ENCODE measurements at regions not wholly inside any gene's neighbourhood (a gene's known extent, or its start where the extent isn't known, plus 50 kb on each side); places are given as distances from the start of the nearest gene placed in this dataset.
A peak's percentile ranks its signal among the peaks of the same experiment; 100 is the strongest.
"Not testable (repeated sequence)": the region's sequence is repeated elsewhere in the genome, so short reads cannot be mapped to it uniquely, and the experiment has no call there.

DNA sequence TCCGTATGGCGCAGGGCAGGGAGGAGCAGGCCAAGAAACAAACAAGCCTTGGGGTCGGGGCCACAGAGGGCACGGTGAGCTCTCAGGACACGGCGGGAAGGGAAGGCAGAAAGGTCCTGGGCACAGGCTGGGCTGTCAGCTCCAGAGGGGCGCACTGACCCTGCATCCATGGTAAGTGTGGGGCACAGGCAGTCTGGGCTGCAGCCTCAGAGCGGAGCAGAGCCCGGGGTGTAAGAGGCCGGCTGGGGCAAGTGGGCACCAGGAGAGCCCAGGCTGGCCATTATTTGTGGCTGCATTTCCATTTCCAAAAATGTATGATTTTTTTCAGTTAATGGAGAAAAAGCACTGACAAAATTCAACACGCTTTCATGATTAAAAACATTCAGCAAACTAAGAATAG lies 188.8 kb upstream of the PRKX start:
- H3K9me3 Mint-ChIP-seq (ENCODE audit: low read depth); H3K4me1 Mint-ChIP-seq (ENCODE audit: low read depth); DNase-seq (ENCODE audit: low spot score); H3K27ac Mint-ChIP-seq (ENCODE audit: unreplicated experiment); H3K27me3 Mint-ChIP-seq (ENCODE audit: low read depth); H3K4me3 Mint-ChIP-seq (ENCODE audit: unreplicated experiment); H3K36me3 Mint-ChIP-seq (ENCODE audit: low read depth): not testable (repeated sequence)

DNA sequence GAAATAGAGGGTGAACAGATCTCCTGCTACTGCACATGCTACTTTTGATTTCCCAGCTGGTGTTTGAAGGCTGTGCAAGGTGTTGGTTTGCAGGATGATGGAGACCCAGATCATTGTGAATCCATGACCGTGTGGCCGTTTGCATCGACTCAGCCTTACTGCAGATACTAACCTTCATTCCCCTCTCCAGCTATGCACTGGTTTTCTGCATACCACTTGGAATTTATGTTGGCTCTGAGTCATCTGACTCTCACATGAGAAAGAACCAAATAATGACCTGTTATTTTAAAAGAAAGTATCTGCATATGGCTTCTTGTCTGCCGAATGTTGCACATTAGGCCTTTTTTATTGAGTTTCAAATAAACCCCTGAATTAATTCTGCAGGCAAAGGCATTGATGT lies 183.3 kb upstream of the PRKX start:
- not testable (repeated sequence) for H3K4me3 Mint-ChIP-seq (ENCODE audit: unreplicated experiment); H3K9me3 Mint-ChIP-seq (ENCODE audit: low read depth); H3K36me3 Mint-ChIP-seq (ENCODE audit: low read depth); H3K27ac Mint-ChIP-seq (ENCODE audit: unreplicated experiment); H3K27me3 Mint-ChIP-seq (ENCODE audit: low read depth); DNase-seq (ENCODE audit: low spot score); H3K4me1 Mint-ChIP-seq (ENCODE audit: low read depth)

DNA sequence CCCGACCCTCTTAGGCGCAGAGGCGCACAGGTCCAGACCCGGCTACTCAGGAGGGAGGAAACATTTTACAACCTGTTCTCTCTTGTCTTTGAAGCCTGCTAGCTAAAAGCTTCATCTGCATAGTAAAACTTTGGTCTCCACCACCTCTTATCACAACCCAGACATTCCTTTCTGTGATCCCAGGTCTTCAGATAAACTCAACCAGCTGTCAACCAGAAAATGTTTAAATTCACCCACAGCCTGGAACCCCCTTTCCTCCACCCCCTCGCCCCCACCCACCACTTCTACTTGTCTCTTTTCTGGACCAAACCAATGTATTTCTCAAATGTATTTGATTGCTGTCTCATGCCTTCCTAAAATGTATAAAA lies 169.1 kb upstream of the PRKX start:
- not testable (repeated sequence) for H3K36me3 Mint-ChIP-seq (ENCODE audit: low read depth); H3K9me3 Mint-ChIP-seq (ENCODE audit: low read depth); DNase-seq (ENCODE audit: low spot score); H3K4me3 Mint-ChIP-seq (ENCODE audit: unreplicated experiment); H3K4me1 Mint-ChIP-seq (ENCODE audit: low read depth); H3K27ac Mint-ChIP-seq (ENCODE audit: unreplicated experiment); H3K27me3 Mint-ChIP-seq (ENCODE audit: low read depth)

DNA sequence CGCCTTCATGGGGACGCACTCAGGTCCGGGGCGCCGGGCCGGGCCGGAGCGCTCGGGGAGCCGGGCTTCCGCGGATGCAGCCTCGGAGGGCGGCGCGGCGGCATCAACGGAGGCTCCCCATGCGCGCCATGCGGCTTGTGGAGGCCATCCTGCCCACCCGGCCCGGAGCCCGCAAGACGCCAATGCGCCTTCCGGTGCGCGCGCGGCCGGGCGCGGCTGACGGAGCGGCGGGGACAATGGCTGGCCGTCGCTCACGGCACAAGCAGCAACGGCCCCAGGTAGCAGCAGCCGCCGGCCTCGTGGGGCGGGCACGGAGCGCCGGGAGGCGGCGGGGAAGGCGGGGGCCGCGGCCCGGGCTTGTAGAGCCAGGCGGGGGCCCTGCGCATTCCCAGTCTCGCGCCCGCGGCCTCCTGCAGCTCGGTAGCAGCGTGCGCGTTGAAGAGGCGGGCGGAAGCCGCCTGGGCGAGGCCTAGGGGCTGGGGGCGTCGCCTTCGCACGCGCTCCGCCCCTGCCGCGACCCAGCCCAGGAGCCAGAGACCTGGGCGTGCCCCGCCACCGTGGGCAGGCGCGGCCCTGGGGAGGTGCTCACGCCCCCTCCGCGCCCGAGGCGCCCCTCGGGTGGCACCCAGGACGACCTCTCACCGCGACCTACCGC lies 168.6 kb upstream of the PRKX start:
- H3K4me1 Mint-ChIP-seq (ENCODE audit: low read depth); DNase-seq (ENCODE audit: low spot score); H3K36me3 Mint-ChIP-seq (ENCODE audit: low read depth); H3K4me3 Mint-ChIP-seq (ENCODE audit: unreplicated experiment); H3K27me3 Mint-ChIP-seq (ENCODE audit: low read depth); H3K27ac Mint-ChIP-seq (ENCODE audit: unreplicated experiment); H3K9me3 Mint-ChIP-seq (ENCODE audit: low read depth): not testable (repeated sequence)

DNA sequence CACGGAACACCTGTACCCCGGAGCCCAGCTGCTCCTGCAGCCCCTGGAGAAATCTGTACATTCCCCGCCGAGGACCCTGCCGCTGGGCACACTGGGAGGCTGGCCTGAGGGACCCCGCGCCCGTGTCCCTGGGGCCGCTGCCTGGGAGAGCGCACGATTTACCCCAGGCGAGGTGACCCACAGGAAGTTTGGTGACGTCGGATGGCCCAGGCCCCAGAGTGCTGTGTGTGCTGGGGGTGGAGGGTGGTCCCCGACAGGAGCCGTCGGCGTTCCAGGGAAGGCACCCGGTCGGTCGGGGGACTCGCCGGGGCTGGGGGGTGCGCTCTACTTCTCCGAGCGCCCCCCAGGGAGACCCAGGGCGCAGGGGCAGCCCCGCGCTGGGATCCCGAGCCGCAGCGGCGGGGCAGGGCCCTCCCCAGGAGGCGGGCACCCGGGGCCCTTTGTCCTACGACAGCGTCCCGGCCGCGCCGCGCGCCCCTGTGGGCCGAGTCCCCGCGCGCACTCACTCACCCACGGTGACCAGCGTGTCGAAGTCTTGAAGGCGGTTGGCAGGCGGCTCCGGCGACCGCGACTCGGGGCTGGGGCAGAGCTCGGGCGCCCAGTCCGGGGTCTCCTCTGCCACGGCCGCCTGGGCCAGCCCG lies 167.9 kb upstream of the PRKX start:
- H3K27me3 Mint-ChIP-seq (ENCODE audit: low read depth); H3K36me3 Mint-ChIP-seq (ENCODE audit: low read depth); H3K27ac Mint-ChIP-seq (ENCODE audit: unreplicated experiment); H3K4me1 Mint-ChIP-seq (ENCODE audit: low read depth); H3K9me3 Mint-ChIP-seq (ENCODE audit: low read depth); DNase-seq (ENCODE audit: low spot score); H3K4me3 Mint-ChIP-seq (ENCODE audit: unreplicated experiment): not testable (repeated sequence)

DNA sequence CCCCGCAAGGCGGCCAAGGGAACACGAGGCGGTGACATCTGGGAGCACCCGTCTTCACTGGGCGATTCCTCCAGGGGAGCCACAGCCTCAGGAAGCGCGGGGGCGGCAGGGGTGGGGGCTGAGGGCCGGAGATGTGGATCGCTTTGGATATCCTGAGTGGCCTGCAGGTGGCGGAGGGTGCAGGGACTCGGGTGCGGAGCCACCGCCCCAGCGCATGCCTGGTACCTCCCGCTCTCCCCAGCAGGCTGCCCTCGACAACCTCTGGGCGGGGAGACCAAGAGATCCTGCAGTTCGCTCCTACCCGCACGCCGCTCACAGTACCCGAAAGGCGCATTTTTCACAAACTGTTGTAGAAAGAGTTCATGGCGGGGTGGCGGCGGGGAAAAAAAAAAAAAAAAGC lies 162.9 kb upstream of the PRKX start:
- not testable (repeated sequence) for H3K4me3 Mint-ChIP-seq (ENCODE audit: unreplicated experiment); H3K27me3 Mint-ChIP-seq (ENCODE audit: low read depth); H3K9me3 Mint-ChIP-seq (ENCODE audit: low read depth); H3K4me1 Mint-ChIP-seq (ENCODE audit: low read depth); H3K36me3 Mint-ChIP-seq (ENCODE audit: low read depth); DNase-seq (ENCODE audit: low spot score); H3K27ac Mint-ChIP-seq (ENCODE audit: unreplicated experiment)

DNA sequence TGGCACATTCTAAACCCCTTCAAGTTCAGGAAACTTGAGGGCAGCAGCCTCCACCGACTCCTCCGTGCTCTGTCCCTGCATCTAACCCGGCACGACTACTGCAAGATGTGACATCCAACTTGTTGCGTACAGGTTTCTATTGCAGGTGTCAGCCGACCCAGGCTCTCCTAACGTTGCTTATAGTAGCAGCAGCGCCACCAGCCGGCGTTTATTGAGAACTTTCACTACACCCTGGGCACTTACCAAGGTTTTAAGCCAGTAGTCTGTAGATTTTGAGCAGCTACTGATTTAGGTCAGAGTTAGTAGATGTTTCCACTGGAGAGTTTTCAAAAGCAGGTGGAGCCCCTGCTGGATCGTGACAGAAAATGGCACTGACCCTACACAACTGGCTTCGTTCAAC lies 162.2 kb upstream of the PRKX start:
- H3K4me3 Mint-ChIP-seq (ENCODE audit: unreplicated experiment); H3K27ac Mint-ChIP-seq (ENCODE audit: unreplicated experiment); H3K36me3 Mint-ChIP-seq (ENCODE audit: low read depth): not testable (repeated sequence)

DNA sequence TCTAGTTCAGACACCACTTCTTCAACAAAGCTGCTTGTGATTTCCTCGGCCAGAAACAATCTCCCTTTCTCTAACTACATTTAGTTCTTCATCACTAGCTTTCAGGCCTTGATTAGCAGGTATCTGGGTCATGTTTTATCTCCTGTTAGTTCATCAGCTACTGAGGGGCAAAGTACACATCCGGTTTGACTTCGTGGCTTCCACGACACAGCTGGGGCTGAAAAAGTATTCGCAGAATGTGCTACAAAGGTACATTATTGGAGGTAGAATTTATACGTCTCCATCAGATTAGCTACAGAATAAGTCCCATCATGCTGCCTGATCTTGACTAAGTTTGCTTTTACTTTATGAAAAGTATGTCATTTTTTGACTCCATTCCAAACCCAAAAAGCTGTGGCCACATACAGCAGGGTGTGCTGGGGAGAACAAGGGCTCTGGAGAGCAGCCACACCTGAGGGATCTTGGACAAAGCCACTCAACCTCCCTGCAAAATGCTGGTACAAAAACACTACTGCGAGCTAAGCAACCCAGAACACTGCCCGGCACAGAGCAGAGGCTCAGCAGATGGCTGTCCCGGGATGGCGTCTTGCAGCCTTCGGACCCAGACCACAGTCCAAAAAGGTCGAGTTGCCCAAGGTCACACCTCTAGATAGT lies 158.9 kb upstream of the PRKX start:
- not testable (repeated sequence) for H3K4me1 Mint-ChIP-seq (ENCODE audit: low read depth); H3K27me3 Mint-ChIP-seq (ENCODE audit: low read depth); DNase-seq (ENCODE audit: low spot score); H3K27ac Mint-ChIP-seq (ENCODE audit: unreplicated experiment); H3K36me3 Mint-ChIP-seq (ENCODE audit: low read depth); H3K4me3 Mint-ChIP-seq (ENCODE audit: unreplicated experiment); H3K9me3 Mint-ChIP-seq (ENCODE audit: low read depth)

More for the DNA sequence above, 162.2 kb upstream of the PRKX start:
- H3K4me1 Mint-ChIP-seq (ENCODE audit: low read depth); H3K27me3 Mint-ChIP-seq (ENCODE audit: low read depth); DNase-seq (ENCODE audit: low spot score); H3K9me3 Mint-ChIP-seq (ENCODE audit: low read depth): not testable (repeated sequence)

DNA sequence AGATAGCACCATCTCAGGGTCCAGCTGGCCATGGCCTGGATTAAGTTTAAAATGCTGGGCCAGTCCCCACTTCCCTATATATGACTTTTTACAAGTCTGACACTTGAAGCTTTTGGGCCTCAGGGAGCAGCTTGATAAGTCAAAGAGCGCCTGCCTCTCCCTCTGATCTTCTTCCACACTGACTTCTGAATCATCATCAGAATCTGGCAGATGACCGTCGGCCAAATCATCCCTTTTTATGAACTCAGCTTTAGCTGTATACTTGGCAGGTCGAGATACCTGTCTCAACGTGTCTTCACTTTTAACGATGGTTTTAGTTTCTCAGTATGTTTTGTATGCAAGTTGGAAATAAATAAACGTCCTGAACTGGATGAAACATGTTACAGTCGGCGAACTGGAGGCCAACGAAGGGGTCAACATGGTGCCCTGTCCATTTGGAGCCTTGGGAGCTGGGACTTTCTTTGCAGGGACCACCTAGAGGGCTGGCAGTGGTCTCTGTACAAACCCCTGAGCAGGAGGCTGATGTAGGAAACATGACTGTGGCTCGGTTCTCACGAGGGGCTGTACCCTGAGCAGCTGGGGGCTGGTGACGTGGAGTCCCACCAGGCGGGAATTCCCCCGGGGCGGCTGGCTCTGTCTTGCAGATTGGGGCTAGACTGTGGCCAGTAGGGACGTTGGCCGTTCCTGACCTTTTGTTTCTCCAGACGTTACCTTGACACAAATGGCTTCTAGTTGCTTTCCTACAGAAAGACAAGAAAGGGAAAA lies 153.8 kb upstream of the PRKX start:
- not testable (repeated sequence) for H3K4me1 Mint-ChIP-seq (ENCODE audit: low read depth); H3K27me3 Mint-ChIP-seq (ENCODE audit: low read depth); H3K9me3 Mint-ChIP-seq (ENCODE audit: low read depth); H3K27ac Mint-ChIP-seq (ENCODE audit: unreplicated experiment); H3K4me3 Mint-ChIP-seq (ENCODE audit: unreplicated experiment); H3K36me3 Mint-ChIP-seq (ENCODE audit: low read depth); DNase-seq (ENCODE audit: low spot score)

DNA sequence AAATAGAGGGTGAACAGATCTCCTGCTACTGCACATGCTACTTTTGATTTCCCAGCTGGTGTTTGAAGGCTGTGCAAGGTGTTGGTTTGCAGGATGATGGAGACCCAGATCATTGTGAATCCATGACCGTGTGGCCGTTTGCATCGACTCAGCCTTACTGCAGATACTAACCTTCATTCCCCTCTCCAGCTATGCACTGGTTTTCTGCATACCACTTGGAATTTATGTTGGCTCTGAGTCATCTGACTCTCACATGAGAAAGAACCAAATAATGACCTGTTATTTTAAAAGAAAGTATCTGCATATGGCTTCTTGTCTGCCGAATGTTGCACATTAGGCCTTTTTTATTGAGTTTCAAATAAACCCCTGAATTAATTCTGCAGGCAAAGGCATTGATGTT lies 144.9 kb upstream of the PRKX start:
- H3K4me3 Mint-ChIP-seq (ENCODE audit: unreplicated experiment); H3K36me3 Mint-ChIP-seq (ENCODE audit: low read depth); DNase-seq (ENCODE audit: low spot score); H3K4me1 Mint-ChIP-seq (ENCODE audit: low read depth); H3K27me3 Mint-ChIP-seq (ENCODE audit: low read depth); H3K9me3 Mint-ChIP-seq (ENCODE audit: low read depth); H3K27ac Mint-ChIP-seq (ENCODE audit: unreplicated experiment): not testable (repeated sequence)

DNA sequence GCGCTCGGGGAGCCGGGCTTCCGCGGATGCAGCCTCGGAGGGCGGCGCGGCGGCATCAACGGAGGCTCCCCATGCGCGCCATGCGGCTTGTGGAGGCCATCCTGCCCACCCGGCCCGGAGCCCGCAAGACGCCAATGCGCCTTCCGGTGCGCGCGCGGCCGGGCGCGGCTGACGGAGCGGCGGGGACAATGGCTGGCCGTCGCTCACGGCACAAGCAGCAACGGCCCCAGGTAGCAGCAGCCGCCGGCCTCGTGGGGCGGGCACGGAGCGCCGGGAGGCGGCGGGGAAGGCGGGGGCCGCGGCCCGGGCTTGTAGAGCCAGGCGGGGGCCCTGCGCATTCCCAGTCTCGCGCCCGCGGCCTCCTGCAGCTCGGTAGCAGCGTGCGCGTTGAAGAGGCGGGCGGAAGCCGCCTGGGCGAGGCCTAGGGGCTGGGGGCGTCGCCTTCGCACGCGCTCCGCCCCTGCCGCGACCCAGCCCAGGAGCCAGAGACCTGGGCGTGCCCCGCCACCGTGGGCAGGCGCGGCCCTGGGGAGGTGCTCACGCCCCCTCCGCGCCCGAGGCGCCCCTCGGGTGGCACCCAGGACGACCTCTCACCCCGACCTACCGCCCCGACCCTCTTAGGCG lies 130.2 kb upstream of the PRKX start:
- not testable (repeated sequence) for H3K4me3 Mint-ChIP-seq (ENCODE audit: unreplicated experiment); H3K9me3 Mint-ChIP-seq (ENCODE audit: low read depth); H3K4me1 Mint-ChIP-seq (ENCODE audit: low read depth); H3K36me3 Mint-ChIP-seq (ENCODE audit: low read depth); H3K27me3 Mint-ChIP-seq (ENCODE audit: low read depth); DNase-seq (ENCODE audit: low spot score); H3K27ac Mint-ChIP-seq (ENCODE audit: unreplicated experiment)

DNA sequence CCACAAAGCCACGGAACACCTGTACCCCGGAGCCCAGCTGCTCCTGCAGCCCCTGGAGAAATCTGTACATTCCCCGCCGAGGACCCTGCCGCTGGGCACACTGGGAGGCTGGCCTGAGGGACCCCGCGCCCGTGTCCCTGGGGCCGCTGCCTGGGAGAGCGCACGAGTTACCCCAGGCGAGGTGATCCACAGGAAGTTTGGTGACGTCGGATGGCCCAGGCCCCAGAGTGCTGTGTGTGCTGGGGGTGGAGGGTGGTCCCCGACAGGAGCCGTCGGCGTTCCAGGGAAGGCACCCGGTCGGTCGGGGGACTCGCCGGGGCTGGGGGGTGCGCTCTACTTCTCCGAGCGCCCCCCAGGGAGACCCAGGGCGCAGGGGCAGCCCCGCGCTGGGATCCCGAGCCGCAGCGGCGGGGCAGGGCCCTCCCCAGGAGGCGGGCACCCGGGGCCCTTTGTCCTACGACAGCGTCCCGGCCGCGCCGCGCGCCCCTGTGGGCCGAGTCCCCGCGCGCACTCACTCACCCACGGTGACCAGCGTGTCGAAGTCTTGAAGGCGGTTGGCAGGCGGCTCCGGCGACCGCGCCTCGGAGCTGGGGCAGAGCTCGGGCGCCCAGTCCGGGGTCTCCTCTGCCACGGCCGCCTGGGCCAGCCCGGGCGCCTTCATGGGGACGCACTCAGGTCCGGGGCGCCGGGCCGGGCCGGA lies 129.5 kb upstream of the PRKX start:
- DNase-seq (ENCODE audit: low spot score); H3K27me3 Mint-ChIP-seq (ENCODE audit: low read depth); H3K27ac Mint-ChIP-seq (ENCODE audit: unreplicated experiment); H3K4me1 Mint-ChIP-seq (ENCODE audit: low read depth); H3K9me3 Mint-ChIP-seq (ENCODE audit: low read depth); H3K36me3 Mint-ChIP-seq (ENCODE audit: low read depth): not testable (repeated sequence)
- H3K4me3 Mint-ChIP-seq (ENCODE audit: unreplicated experiment) = peak overlapping the region; percentile 60
